ENCODE measurements at regions not wholly inside any gene's neighbourhood (a gene's known extent, or its start where the extent isn't known, plus 50 kb on each side); places are given as distances from the start of the nearest gene placed in this dataset.

DNA sequence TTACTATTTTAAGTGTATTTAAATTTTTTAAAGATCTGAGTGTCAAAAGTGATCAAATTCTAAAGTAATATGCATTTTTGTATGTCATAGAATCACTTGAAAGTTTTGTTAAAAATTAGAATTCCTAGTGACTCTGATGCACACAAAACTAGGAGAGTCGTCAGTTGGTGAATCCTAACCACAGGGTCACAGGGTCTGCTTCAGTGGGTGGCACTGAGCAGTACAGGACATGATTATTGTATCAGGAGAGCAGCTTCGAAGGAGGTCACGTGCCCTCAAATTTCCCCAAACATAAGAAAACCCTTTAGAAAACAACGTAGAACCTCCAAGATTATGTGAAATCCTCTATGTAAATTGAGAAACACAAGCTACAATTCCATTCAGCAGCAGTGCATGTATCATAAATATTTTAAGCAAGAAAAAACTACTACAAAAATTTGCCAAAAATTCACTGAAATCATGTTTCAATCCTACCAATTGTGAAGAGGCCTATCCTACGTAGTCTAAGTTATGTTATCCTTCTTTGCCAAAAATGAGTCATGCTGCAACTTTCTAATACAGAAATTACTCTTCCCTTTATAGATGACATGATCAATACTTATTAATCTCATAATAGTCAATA is 323.6 kb downstream of the AASDHPPT start:
- no peak for DNase-seq (ENCODE audit: low read depth, low spot score)

DNA sequence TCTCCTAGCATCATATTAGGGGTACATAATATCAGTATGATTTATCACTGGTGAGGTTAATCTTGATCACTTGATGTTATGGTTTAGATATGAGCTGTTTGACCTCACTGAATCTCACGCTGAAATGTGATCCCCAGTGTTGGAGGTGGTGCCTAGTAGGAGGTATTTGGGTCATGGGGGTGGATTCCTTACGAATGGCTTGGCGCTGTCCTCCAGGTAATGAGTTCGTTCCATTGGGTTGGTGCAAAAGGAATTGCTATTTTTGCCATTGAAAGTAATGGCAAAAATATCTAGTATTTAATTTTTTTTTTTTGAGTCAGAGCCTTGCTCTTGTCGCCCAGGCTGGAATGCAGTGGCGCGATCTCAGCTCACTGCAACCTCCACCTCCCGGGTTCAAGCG is 326.3 kb downstream of the AASDHPPT start:
- DNase-seq (ENCODE audit: low read depth, low spot score), result no peak

DNA sequence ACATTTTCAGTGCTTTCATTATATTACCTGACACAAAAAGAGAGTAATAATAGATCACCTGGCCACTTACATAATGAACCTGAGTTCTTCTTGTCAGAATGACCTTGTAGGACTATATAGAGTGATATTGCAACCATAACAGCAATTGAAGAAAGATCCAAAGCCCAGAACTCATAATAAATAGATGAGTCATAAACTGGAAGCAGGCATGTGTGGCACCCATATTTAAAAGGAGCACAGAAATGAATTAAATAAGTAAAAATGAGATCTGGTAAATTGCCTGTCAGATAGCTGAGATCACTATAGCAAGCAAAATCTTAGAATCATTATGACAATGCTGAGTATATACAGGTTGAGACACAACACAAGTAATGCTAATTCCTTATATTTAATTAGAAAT is 331.8 kb downstream of the AASDHPPT start:
- DNase-seq (ENCODE audit: low read depth, low spot score), result no peak

DNA sequence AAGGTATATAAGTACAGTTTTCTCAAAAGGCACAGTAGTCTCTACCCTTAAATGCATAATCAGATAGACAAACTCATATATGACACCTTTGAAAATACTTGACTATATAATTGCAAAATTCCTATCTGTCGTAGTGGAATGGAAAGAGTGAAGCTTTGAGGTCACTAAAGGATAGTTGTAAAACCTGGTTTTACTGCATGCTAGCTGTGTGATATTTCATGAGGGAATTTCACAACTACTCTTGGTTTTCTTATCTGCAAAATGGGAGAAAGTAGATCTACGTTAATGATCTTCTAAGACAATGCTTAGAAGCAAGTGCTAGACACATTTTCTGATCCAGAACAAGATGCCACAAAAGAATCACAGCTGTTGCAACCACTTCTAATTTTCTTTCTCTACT is 332.2 kb downstream of the AASDHPPT start:
- DNase-seq (ENCODE audit: low read depth, low spot score), result no peak

DNA sequence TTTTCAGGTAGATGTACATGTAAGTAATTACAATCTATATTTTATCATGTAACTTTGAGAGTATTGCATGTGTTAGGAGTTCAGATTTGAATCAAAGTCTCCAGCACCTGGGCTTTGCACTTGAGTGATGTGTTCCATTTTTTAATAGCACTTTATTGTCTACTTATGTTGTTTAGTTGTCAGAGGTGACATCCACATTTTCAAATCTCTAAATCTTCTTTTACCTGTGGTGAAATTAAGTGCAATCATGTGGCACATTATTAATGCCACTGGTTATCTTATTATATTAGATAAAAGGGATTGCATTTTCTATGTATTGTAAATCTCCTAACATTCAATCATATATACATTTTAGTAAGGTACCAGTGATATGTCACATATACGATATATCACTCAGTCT is 333.4 kb downstream of the AASDHPPT start:
- no peak for DNase-seq (ENCODE audit: low read depth, low spot score)

DNA sequence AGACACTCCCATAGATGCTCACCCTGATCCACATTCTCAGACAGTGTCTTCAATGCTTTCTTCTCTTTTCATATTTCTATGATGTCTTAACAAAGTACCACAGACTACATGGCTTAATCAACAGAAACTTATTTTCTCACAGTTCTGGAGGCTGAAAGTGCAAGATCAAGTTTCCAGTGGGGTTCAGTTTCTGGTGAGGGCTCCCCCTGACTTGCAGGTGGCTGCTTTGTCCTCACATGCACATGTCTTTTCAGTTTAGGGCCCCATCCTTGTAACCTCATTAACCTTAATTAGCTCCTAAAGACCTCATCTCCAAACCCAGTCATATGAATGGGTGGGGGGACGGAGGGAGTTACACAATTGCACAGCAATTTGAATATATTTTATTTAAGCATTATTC is 335.8 kb downstream of the AASDHPPT start:
- DNase-seq (ENCODE audit: low read depth, low spot score), result no peak

DNA sequence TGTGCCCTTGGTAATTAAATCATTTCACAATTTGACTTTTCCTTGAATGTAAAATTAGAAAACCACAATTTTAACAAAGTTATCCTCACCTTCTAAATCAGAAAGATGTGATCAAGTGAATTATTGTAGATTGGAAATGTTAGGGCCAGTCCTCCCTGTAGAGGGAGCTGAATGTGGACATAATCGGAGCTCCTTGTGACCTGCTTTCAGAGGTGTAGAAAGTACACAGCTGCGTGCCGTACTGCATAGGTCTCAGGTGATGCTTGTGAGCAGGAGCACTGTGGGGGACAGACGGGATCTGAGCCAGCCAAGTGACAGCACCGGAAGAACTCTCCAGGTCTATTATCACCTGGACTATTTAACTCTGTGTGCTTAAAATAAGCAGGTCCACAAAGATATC is 338.0 kb downstream of the AASDHPPT start:
- no peak for DNase-seq (ENCODE audit: low read depth, low spot score)

DNA sequence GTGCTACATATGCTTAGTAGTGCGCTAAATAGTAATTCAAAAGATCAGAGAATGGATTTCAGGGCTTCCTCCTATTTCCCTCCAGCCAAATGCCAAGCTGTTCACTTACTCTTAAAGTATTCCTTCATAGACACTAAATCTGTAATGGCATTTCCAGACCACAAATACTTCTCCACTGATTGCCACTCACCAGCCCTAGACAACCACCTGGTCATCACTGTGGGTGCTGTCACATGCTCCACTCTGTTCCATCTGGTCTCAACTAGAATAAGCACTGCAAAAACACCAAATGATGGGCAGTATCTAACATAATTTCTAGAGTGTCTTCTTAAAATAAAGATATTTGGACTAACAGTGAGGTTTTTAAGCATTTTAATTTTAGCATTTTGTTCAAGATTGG is 341.3 kb downstream of the AASDHPPT start:
- DNase-seq (ENCODE audit: low read depth, low spot score), result no peak

DNA sequence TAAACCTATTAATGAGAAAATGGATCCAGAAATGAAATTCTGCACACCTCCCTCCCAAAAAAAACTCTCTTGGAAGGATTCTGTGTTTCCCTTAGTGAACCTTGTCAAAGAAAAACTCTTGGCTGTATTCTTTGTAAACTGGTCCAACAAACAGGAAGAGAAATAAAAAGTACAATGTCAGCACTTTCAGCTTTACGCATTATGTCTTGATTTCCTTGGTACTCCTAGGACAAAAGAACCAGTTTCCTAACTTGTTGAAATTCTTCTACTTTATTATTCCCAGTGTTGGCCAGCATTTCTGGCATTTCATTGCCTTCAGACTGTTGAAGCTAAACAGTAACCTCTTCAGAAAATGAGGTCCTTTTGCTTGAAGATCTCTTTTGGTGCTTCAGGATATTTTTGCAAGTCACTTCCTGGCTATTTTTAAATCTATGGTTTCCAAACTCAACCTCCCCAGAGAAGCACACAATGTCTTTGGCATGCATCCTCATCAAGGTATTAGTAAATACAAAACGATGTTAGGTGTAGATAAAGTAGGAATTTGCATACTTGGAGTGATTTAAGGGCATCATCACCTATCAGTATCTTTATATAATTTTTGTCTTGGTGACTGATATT is 342.7 kb downstream of the AASDHPPT start:
- no peak for DNase-seq (ENCODE audit: low read depth, low spot score)

DNA sequence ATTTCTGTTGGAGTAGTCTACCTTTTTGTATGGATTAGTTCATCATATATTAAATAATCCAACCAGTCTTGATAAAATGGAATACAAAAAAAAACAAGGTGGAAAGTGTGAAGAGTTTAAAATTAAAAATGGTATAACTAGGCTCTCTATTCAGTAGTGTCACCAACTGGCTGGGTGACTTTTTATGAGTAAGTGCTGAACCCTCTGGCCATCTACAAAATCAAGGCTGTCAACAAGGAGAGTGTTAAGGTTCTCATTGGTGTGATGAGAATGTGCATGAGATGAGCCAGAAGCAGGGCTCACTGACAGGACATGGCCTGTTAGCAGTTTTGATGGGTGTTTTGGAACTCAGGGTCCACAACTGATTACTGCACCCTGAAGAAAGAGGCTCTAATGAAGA is 343.2 kb downstream of the AASDHPPT start:
- no peak for DNase-seq (ENCODE audit: low read depth, low spot score)

DNA sequence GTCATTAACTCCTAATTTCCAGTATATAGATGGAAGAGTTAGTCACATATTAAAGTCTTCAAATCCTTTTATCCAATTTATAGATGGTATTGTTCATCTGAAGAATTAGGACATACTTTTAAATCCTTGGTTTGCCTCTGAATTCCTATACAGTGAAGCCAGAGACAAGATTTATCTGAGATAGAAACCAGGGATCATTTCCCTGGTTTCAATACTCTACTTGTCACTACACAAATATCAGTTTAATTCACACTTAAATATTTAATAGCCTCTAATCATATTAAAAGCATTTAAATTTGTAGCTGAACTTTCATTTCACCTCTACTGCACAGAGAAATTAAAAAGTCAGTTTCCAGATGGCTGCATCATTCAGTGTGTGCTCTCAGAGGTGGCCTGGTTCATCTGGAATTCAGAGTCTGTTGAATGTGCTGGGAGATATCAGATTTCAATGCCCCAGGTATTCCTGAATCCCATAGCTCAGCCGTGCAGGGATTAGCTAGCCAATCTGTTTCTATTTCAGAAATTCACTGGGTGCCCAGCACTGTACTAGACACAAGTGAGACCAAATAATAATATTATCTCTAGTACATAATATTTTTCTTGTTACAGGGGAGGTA is 344.3 kb downstream of the AASDHPPT start:
- DNase-seq (ENCODE audit: low read depth, low spot score), result no peak

DNA sequence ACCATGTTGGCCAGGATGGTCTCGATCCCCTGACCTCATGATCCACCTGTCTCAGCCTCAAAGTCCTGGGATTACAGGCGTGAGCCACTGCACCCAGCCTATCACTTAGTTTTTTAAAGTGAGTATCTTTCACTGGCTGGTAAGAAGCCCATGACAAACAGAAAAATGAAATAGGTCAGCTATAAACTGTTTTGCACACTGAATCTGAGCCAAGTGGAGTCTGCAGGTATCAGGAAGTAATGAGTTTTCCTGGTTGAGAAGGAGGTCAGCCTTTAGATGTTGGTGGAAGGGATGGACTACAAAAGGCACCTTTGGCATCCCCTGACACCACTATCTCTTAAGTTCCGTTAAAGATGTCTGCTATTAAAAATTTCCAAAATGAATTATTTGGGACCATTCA is 345.1 kb downstream of the AASDHPPT start:
- no peak for DNase-seq (ENCODE audit: low read depth, low spot score)

DNA sequence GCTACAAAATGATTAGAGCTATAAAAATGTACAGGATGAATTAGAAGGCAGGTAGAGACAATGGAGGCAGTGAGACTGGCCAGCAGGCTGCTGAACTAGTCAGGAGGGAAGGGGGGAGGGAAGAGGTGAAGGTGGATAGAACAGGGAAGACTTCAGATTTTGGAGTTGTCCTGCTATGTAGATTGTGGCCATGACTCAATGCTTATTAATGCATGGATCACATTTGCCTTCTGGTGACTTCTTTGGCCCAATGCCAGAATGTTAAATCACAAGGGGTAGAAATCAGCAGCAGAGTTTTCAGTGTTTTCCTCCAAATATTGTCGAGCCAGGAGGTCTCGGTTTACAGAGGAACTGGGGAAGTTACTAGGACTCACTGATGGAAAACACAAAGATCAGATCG is 346.6 kb downstream of the AASDHPPT start:
- DNase-seq (ENCODE audit: low read depth, low spot score), result no peak

DNA sequence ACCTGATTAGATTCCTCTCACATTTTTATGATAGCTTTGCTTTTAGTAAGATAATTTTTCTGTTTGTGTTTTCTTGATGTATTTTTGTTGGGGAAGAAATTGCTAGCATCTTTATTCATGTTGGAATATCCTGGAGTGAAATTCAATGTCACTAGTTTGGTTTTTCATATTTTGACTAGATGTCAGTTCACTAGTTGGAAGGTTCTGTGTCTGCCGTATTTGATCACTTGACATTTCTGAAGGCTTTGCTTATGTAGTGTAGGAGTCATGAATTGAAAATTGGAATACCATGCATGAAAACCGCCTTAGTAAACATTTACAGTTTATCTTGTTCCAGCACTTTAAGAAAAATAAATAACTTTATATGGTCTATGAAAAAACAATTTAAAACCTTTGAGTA is 348.4 kb downstream of the AASDHPPT start:
- DNase-seq (ENCODE audit: low read depth, low spot score), result no peak

DNA sequence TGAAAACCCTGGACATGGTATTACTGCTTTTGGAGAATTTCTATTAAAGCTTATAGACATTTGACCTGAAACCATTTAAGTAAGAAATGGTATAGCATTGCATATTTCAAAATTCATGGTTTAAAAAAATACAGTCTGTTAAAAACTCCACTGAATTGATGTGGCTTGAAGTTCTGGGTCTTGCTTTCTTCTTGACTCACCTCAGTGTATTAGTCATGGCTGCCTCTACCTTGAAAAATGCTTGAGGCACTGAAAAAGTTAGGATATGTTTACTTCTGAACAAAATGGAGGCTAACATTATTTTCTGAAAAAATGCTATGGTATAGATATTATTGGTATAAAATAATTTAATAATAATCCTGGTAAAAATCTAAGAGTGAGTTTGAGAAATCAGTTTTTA is 349.2 kb downstream of the AASDHPPT start:
- DNase-seq (ENCODE audit: low read depth, low spot score), result no peak

DNA sequence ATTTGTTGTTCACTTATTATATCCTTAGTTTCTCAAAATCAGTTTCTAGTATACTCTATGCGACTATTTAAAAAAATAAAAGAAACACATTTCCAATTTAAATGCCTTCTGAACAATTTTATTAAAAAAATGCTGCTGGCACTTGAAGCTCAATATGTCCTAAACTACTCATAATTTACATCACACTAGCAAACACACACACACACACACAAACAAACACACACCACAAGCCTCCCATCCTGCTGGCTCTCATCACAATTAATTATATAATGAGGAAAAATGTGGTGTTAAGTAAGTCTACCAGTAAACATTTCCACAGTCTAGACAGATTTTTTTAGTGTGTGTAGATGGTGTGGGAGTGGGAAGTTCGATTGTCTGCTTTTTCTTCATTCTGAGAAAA is 350.3 kb downstream of the AASDHPPT start:
- DNase-seq (ENCODE audit: low read depth, low spot score), result no peak

DNA sequence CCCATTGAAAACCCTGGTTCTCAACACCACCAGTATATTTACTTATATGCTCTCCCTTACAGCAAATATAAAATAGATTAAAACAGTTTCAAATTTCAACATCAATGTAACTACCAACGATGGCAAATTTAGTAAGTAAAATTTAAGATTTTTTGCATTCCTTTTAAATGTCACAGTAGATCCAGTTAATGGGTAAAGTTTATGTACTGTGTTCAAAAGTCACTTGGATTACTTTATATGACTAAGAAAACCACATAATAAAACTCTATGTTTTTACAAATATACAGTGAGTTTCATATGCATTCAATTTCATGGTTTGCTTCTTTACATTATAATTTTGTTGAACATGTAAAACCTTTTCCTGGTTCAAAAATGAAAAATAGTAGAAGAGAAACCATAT is 364.6 kb downstream of the AASDHPPT start:
- no peak for DNase-seq (ENCODE audit: low read depth, low spot score)

DNA sequence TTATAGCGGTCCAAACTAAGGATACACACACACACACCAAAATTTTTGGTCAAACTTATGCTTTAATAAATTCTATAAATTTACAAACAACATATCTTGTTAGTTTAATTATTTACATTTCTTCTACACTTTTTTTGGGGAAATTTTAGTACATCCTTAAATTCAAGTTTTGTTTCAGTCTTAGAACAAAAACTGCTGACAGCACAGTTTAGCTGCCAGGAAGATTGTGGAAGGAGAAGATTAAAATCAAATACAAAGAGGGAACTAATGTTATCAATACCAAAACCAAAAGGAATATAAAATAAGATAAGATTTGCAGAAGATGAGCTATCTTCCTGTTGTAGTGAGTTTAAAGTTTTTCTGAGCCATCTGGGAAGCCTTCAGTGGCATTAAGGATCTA is 368.8 kb downstream of the AASDHPPT start:
- DNase-seq (ENCODE audit: low read depth, low spot score), result no peak

DNA sequence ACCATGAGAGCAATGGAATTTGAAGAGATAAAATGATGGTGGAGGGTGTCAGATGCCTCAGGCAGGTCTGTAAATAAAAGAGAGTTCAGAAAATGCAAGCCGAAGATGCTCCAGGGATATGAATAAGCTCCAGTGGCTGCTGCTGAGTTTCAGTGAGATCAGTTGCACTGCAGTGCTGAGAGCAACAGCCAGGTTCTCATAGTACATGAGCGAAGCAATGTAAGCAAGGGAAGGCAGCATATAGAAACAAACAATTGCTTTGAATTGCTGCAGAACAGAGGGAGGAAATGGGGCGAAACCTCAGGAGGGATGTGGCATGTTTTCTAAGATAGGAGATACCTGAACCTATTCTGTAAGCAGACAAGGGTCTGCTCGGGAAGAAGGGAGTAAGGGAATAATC is 369.5 kb downstream of the AASDHPPT start:
- DNase-seq (ENCODE audit: low read depth, low spot score), result no peak

DNA sequence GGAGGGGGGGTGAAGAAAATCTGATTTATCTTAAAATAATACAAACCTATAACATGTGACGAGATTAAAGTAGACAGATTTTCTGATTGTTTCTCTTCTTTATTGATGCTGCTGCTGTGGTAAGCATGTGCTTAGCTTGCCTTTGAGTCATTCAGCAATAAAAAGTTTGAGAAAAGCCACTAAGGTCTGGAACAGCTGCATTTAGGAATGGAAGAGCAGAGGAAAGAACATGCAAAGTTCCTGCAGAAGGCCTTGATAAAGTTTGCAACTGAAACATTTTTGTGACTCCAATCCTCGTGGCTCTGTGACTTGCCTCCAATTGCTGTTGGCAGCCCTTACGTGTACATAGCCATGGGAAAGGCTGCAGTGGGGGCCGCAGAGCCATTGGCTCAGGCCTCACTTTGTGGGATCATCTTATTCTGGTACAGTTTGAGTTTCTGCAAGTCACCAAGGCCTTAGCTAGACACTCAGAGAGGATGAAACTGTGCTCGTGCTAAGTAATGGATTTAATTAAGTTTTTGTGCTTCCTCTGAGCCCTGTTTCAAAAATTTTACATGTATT is 370.2 kb downstream of the AASDHPPT start:
- no peak for DNase-seq (ENCODE audit: low read depth, low spot score)

DNA sequence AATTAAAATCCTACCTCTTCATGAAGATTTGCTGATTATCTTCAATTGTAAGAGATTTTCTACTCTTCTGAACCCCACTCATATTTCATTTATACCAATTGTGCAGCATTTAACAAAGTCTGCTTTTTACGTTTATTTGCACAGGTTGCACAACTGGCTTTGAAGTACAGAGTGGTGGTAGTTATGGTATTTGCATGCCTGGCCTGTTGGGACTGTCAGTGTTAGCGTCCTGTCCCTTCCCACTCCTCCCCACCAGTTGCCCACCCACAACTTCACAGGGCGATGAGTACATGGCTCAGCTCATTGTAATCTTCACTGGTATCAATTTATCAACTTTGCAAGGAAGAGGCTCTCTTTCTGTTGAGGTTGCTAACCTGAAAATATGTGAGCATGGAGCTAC is 372.3 kb downstream of the AASDHPPT start:
- no peak for DNase-seq (ENCODE audit: low read depth, low spot score)

DNA sequence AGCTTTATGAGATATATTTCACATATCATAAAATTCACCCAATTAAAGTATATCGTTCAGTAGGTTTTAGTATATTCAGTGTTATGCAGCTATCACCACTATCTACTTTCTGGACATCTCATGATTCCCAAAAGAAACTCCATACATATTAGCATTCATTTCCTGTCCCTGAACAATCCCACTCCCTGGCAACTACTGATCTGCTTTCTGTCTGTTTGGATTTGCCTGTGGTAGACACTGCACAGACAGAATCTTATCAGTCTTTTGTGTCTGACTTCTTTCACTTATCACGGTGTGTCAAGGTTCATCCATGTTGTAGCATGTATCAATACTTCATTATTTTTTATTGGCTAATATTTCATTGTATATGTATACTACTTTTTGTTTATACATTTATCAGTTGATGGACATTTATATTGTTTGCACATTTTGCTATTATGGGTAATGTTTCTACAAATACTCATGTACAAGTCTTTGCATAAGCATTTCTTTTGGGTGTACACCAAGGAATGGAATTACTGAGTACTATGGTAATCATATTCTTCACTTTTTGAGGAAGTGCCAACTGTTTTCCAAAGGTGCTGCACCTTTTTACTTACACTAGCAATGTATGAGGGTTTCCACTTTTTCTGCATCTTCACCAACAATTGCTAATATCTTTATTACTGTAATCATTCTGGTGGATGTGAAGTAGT is 373.9 kb downstream of the AASDHPPT start:
- DNase-seq (ENCODE audit: low read depth, low spot score), result no peak

DNA sequence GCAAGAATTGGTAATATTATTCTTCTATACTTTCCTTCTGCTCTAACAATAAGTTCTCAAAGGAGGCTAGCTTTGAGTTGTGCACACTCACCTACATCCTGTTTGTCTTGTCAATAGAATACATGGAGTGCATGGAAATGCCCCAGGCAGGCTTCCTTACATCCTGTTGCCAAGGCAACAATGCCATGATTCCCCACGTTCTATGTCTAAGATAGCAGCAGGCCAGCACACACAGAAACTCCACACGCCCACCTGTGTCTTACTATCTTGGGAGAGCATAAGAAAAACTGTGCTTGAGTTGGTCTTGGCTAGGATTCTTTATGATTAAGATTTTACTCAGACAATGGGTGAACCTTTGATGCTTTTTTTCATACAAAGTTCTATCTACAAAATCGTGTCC is 379.2 kb downstream of the AASDHPPT start:
- DNase-seq (ENCODE audit: low read depth, low spot score), result no peak
